ENCODE measurements at regions not wholly inside any gene's neighbourhood (a gene's known extent, or its start where the extent isn't known, plus 50 kb on each side); places are given as distances from the start of the nearest gene placed in this dataset.

- Histone ChIP-seq H3K9ac (ENCODE audit: insufficient read depth, low read length) (no peak overlapping the region), H3K9me3 (ENCODE audit: control insufficient read depth, insufficient read depth, low read depth, low read length) (no peaks in the 10 kb centered on the region), H3K4me1 (ENCODE audit: control insufficient read depth, extremely low read depth, insufficient read depth, low read length) (no peaks in the 10 kb centered on the region), H2AFZ (ENCODE audit: low read length) (no peak overlapping the region), H3K79me2 (ENCODE audit: control insufficient read depth, insufficient read depth, low read length) (no peaks in the 10 kb centered on the region), H3K4me3 (replicated peaks in 1 of 4; ENCODE audit: control extremely low read depth in 1 of 4, insufficient read depth in 1 of 4, low read depth in 3 of 4, low read length in 4 of 4) (no peak overlapping the region), H3K27me3 (ENCODE audit: control insufficient read depth, insufficient read depth, low read length) (no peaks in the 10 kb centered on the region), H4K20me1 (ENCODE audit: control insufficient read depth, extremely low read depth, insufficient read depth, low read length) (no peaks in the 10 kb centered on the region), H3K27ac (ENCODE audit: insufficient read depth, low read length) (no peak overlapping the region), H3K36me3 (ENCODE audit: control insufficient read depth, insufficient read depth, low read length) (no peaks in the 10 kb centered on the region), H3K4me2 (ENCODE audit: extremely low read depth, insufficient read depth, low read length) (no peak overlapping the region)
- DNase-seq (ENCODE audit: low read depth in 2 of 2): no peak
- TF ChIP-seq CTCF (conservative IDR thresholded peaks at IDR 0.05 in 1 of 2, IDR thresholded peaks at IDR 0.05 in 1 of 2; ENCODE audit: low read depth in 1 of 2, low read length in 2 of 2): no peak
- no peak for TF ChIP-seq EZH2 (IDR thresholded peaks at IDR 0.05; ENCODE audit: low read length, missing control alignments)
Observed at GRCh38 chr18:67969458-67969857, 452.9 kb upstream of the DSEL start.

DNA sequence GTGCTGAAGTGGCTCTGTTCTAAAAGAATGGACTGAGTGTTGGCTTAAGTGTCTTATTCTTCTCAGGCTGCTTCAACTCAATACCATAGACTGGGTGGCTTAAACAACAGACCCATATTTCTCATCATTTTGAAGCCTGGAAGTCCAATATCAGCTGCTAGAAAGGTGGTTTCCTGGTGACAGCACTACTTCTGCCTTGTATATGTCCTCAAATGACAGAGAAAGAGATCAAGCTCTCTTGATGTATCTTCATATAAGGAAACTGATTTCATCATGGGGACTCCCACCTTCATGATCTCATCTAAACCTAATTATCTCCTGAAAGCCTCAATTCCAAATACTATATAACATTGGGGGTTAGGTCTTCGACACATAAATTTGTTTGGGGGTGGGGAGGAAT, 449.7 kb upstream of the DSEL start:
- no peak for DNase-seq (ENCODE audit: low read depth in 2 of 2)
- TF ChIP-seq CTCF (conservative IDR thresholded peaks at IDR 0.05 in 1 of 2, IDR thresholded peaks at IDR 0.05 in 1 of 2; ENCODE audit: low read depth in 1 of 2, low read length in 2 of 2) (no peak), EZH2 (IDR thresholded peaks at IDR 0.05; ENCODE audit: low read length, missing control alignments) (no peak)
- Histone ChIP-seq H3K4me3 (replicated peaks in 1 of 4; ENCODE audit: control extremely low read depth in 1 of 4, insufficient read depth in 1 of 4, low read depth in 3 of 4, low read length in 4 of 4) (no peak overlapping the region), H3K4me1 (ENCODE audit: control insufficient read depth, extremely low read depth, insufficient read depth, low read length) (no peaks in the 10 kb centered on the region), H3K36me3 (ENCODE audit: control insufficient read depth, insufficient read depth, low read length) (no peaks in the 10 kb centered on the region), H4K20me1 (ENCODE audit: control insufficient read depth, extremely low read depth, insufficient read depth, low read length) (no peaks in the 10 kb centered on the region), H3K4me2 (ENCODE audit: extremely low read depth, insufficient read depth, low read length) (no peak overlapping the region), H3K27ac (ENCODE audit: insufficient read depth, low read length) (no peak overlapping the region), H2AFZ (ENCODE audit: low read length) (no peak overlapping the region), H3K27me3 (ENCODE audit: control insufficient read depth, insufficient read depth, low read length) (no peaks in the 10 kb centered on the region), H3K9ac (ENCODE audit: insufficient read depth, low read length) (no peak overlapping the region), H3K79me2 (ENCODE audit: control insufficient read depth, insufficient read depth, low read length) (no peaks in the 10 kb centered on the region), H3K9me3 (ENCODE audit: control insufficient read depth, insufficient read depth, low read depth, low read length) (no peaks in the 10 kb centered on the region)

DNA sequence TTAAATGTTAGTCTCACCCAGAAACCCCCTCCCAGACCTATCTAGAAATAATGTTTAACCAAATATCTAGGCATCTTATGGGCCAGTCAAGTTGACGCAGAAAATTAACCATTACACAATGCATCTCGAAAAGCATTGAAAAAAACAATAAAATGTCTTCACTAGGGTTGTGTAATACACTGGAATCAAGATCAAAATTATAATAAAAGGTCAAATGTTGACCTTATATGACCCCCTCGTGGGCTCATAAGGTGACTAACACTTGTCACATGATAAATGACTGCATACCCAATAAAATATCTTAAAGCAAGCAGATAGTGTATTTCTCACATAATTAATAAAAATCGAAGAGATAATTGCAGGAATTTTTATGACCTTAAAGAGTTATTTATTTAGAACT, 447.9 kb upstream of the DSEL start:
- no peak overlapping the region for H3K9ac ChIP-seq (ENCODE audit: insufficient read depth, low read length)
- TF ChIP-seq EZH2 (IDR thresholded peaks at IDR 0.05; ENCODE audit: low read length, missing control alignments) (no peak), CTCF (conservative IDR thresholded peaks at IDR 0.05 in 1 of 2, IDR thresholded peaks at IDR 0.05 in 1 of 2; ENCODE audit: low read depth in 1 of 2, low read length in 2 of 2) (no peak)
- H3K4me3 ChIP-seq (replicated peaks in 1 of 4; ENCODE audit: control extremely low read depth in 1 of 4, insufficient read depth in 1 of 4, low read depth in 3 of 4, low read length in 4 of 4): no peak overlapping the region
- no peaks in the 10 kb centered on the region for H3K79me2 ChIP-seq (ENCODE audit: control insufficient read depth, insufficient read depth, low read length)
- H2AFZ ChIP-seq (ENCODE audit: low read length): no peak overlapping the region
- H3K9me3 ChIP-seq (ENCODE audit: control insufficient read depth, insufficient read depth, low read depth, low read length): no peaks in the 10 kb centered on the region
- no peak overlapping the region for H3K4me2 ChIP-seq (ENCODE audit: extremely low read depth, insufficient read depth, low read length)
- no peaks in the 10 kb centered on the region for H4K20me1 ChIP-seq (ENCODE audit: control insufficient read depth, extremely low read depth, insufficient read depth, low read length)
- H3K27ac ChIP-seq (ENCODE audit: insufficient read depth, low read length): no peak overlapping the region
- H3K27me3 ChIP-seq (ENCODE audit: control insufficient read depth, insufficient read depth, low read length): no peaks in the 10 kb centered on the region
- H3K36me3 ChIP-seq (ENCODE audit: control insufficient read depth, insufficient read depth, low read length): no peaks in the 10 kb centered on the region
- no peak for DNase-seq (ENCODE audit: low read depth in 2 of 2)
- H3K4me1 ChIP-seq (ENCODE audit: control insufficient read depth, extremely low read depth, insufficient read depth, low read length): no peaks in the 10 kb centered on the region
